HepG2 (cell line): ENCODE measurements at regions not wholly inside any gene's neighbourhood (a gene's known extent, or its start where the extent isn't known, plus 50 kb on each side); places are given as distances from the start of the nearest gene placed in this dataset.

Source experiments
- ATAC-seq: fragments of 200-7000 bp; cut with Tn5 transposase; 3 replicates; pipeline ENCODE4 v1.9.1; 2020; ENCODE audit warnings: mild to moderate bottlenecking, moderate library complexity
- BruUV-seq: library from RNA; stranded (reverse); fragments of 400-500 nt; replicated peaks from 2 replicates; lab custom pipeline; 2021; lab: Mats Ljungman, UMichigan
- CTCF ChIA-PET: fragments of 300-600 bp; formaldehyde crosslinking; extraction: SDS; loops from one replicate; lab custom pipeline; 2021; ENCODE audit warnings: low total read pairs, inconsistent platforms, low intra/inter-chr PET ratio; lab: Yijun Ruan, JAX
- POLR2A ChIA-PET: fragments of 350-600 bp; sonication (Branson Sonifier 250); formaldehyde crosslinking; loops from one replicate; lab custom pipeline; 2020; ENCODE audit warnings: antibody characterized with exemption, inconsistent platforms; lab: Yijun Ruan, JAX
- DNase-seq: peaks from one replicate; pipeline ENCODE4 v3.0.0-alpha.2; 2015; ENCODE audit warnings: low spot score
- FAIRE-seq: peaks from 3 replicates; lab custom pipeline; 2011; peaks lifted over from hg19 to GRCh38; lab: Jason Lieb, UNC
- H2AFZ ChIP-seq: one replicate; pipeline ENCODE4 v1.6.1; 2011; ENCODE audit warnings: low read length, inconsistent platforms
- H3K27ac ChIP-seq: fragments of 300-600 bp; 3 replicates; pipeline ENCODE4 v1.8.0; 2011; ENCODE audit warnings: mixed run types, mild to moderate bottlenecking, mixed read lengths, low read length, inconsistent platforms; ENCODE audit not compliant: insufficient read depth; ENCODE audit errors: extremely low read length
- H3K27me3 ChIP-seq, 2 experiments: fragments of 200-600 bp in 1 of 2; 2 replicates in 1 of 2; 3 replicates in 1 of 2; pipeline versions ENCODE4 v1.6.0 to v1.8.0; 2011; ENCODE audit warnings: low read length in 2 of 2, mild to moderate bottlenecking in 2 of 2, moderate library complexity in 2 of 2, inconsistent platforms in 1 of 2; ENCODE audit not compliant: insufficient read depth in 2 of 2, control insufficient read depth in 1 of 2
- H3K36me3 ChIP-seq, 2 experiments: fragments of 200-600 bp in 1 of 2; replicated peaks in 1 of 2; 2 replicates in 1 of 2; 3 replicates in 1 of 2; pipeline versions ENCODE4 v1.5.1 to v1.8.0; 2011; ENCODE audit warnings: low read length in 2 of 2, inconsistent platforms in 1 of 2; ENCODE audit not compliant: insufficient read depth in 2 of 2, control insufficient read depth in 1 of 2
- H3K4me1 ChIP-seq: 2 replicates; pipeline ENCODE4 v1.5.1; 2012; ENCODE audit warnings: low read length, inconsistent platforms; ENCODE audit not compliant: insufficient read depth
- H3K4me2 ChIP-seq: 2 replicates; pipeline ENCODE4 v1.6.0; 2011; ENCODE audit warnings: low read depth, low read length, inconsistent platforms
- H3K4me3 ChIP-seq, 3 experiments: fragments of 200-600 bp in 1 of 3; sonication (generic), shearing (Covaris generic) in 1 of 3; replicated peaks in 1 of 3; 2 replicates each; pipeline ENCODE4 v1.5.1; 2011 to 2016; ENCODE audit warnings: low read length in 3 of 3, inconsistent platforms in 2 of 3, low read depth in 2 of 3, mild to moderate bottlenecking in 2 of 3, control low read depth in 1 of 3, mixed read lengths in 1 of 3; ENCODE audit not compliant: insufficient read depth in 1 of 3
- H3K79me2 ChIP-seq: one replicate; pipeline ENCODE4 v1.6.1; 2011; ENCODE audit warnings: low read length, inconsistent platforms; ENCODE audit not compliant: insufficient read depth
- H3K9ac ChIP-seq: 2 replicates; pipeline ENCODE4 v1.6.0; 2011; ENCODE audit warnings: mild to moderate bottlenecking, low read depth, low read length, inconsistent platforms; ENCODE audit not compliant: insufficient read depth
- H3K9me3 ChIP-seq: 2 replicates; pipeline ENCODE4 v1.5.1; 2012; ENCODE audit warnings: mild to moderate bottlenecking, low read length
- H4K20me1 ChIP-seq: 2 replicates; pipeline ENCODE4 v1.6.0; 2011; ENCODE audit warnings: inconsistent platforms, mild to moderate bottlenecking, low read length, moderate library complexity; ENCODE audit not compliant: insufficient read depth
- HOXA7 ChIP-seq: sonication (generic); formaldehyde crosslinking; IDR thresholded peaks from 2 replicates; pipeline ENCODE4 v1.8.1; 2022; ENCODE audit warnings: mild to moderate bottlenecking, missing genetic modification reagents, moderate library complexity
- HOXD1 ChIP-seq: sonication (generic); formaldehyde crosslinking; IDR thresholded peaks from 2 replicates; pipeline ENCODE4 v1.5.0; 2020; ENCODE audit warnings: missing genetic modification reagents
- MED8 ChIP-seq: sonication (generic); formaldehyde crosslinking; IDR thresholded peaks from 2 replicates; pipeline ENCODE4 v1.8.1; 2023; ENCODE audit warnings: mild to moderate bottlenecking, missing genetic modification reagents; ENCODE audit not compliant: insufficient replicate concordance
- NR3C1 ChIP-seq: sonication (generic); formaldehyde crosslinking; IDR thresholded peaks from 2 replicates; pipeline ENCODE4 v1.4.0; 2020; ENCODE audit warnings: missing genetic modification reagents
- PHB2 ChIP-seq: fragments of 450-650 bp; IDR thresholded peaks from 2 replicates; pipeline ENCODE4 v1.6.1; 2018; ENCODE audit not compliant: partially characterized antibody
- ZFX ChIP-seq: sonication (generic); formaldehyde crosslinking; IDR thresholded peaks from 2 replicates; pipeline ENCODE4 v1.4.0; 2020; ENCODE audit warnings: mild to moderate bottlenecking, low read depth, missing genetic modification reagents, moderate library complexity
- ZNF550 ChIP-seq: sonication (generic); formaldehyde crosslinking; IDR thresholded peaks from 2 replicates; pipeline ENCODE4 v1.4.0; 2020; ENCODE audit warnings: mild to moderate bottlenecking, missing genetic modification reagents, borderline replicate concordance
- ZNF878 ChIP-seq: sonication (generic); formaldehyde crosslinking; IDR thresholded peaks from 2 replicates; pipeline ENCODE4 v1.8.1; 2023; ENCODE audit warnings: mild to moderate bottlenecking, missing genetic modification reagents, moderate library complexity
- WGBS: methylation state at CpG from one replicate; pipeline ENCODE4 v1.1.6; 2017; ENCODE audit warnings: low lambda C conversion rate; 5-methylcytosine and 5-hydroxymethylcytosine counted together
- in situ Hi-C: cut with HindIII; loops from 2 replicates; pipeline ENCODE4 v1.10.0; 2017; ENCODE audit warnings: low pct_unique_long_range_greater_than_20kb; ENCODE audit not compliant: extremely low pct_ligation_motif_present
- intact Hi-C: fragments of 100-400 bp; cut with micrococcal nuclease; formaldehyde crosslinking; loops from one replicate; pipeline ENCODE4 v1.10.0; 2022; ENCODE audit not compliant: unreplicated experiment
- TF ChIP-seq, protein P1 (sequence below): sonication (generic); formaldehyde crosslinking; IDR thresholded peaks from 2 replicates; pipeline ENCODE4 v1.5.0; 2020; ENCODE audit warnings: missing genetic modification reagents

DNA sequence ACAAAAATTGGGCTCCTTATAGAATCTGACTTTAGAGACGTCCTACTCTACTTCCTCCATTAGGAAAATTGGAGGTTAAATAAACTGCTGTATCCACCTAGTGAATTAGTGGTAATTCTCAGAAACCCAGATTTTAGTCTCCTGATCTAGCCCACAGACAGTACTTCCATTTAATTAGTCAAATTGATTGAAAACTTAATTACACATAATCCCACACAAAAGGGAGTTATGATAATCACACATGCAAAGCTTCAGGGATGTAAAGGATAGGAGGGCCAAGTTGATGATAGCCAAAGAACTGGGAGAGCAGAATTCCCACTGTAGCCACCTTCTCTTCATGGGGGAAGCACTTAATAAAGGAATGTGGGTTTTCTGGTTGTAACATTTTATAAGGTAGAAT, 471.9 kb downstream of the TMEM182 start:
- 0% methylated on average over 1 of the region's 1 CpG for WGBS
- Histone ChIP-seq H3K79me2 (no peaks in the 10 kb centered on the region), H3K36me3 (no peaks in the 10 kb centered on the region), H3K4me2 (no peak overlapping the region), H4K20me1 (no peaks in the 10 kb centered on the region), H3K27ac (no peak overlapping the region), H3K9ac (no peak overlapping the region), H3K4me3 (no peak overlapping the region), H3K4me1 (no peaks in the 10 kb centered on the region), H3K9me3 (no peaks in the 10 kb centered on the region), H2AFZ (no peak overlapping the region), H3K27me3 (no peaks in the 10 kb centered on the region)
- TF ChIP-seq ZNF878 (no peak), ZFX (no peak)
- ChIA-PET POLR2A (no interaction called here), CTCF (no interaction called here)
- intact Hi-C loops (no loop called here), in situ Hi-C loops (no loop called here)
- BruUV-seq = no TSS peak
- FAIRE-seq = no peak
- no peak for ATAC-seq
- no peak for DNase-seq

DNA sequence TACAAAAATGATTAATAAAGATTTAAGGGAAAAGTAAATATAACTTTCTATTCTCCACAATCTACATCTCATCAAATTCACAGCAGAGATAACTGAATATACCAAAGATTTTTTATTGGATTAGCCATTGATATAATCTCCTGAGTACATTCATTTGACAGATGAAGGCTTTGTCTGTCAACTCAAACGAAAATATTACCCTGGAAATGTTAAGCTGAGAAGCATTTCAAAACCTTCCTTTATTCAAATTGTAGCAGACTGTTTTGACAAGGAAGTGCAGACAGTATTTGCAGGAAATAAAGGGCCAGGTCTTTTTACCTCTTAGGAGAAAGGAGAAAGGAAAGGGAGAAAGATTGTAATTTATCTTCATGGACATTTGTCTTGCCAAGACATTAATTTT, 473.5 kb downstream of the TMEM182 start:
- ChIA-PET CTCF (no interaction called here), POLR2A (no interaction called here)
- intact Hi-C loops = no loop called here
- no peaks in the 10 kb centered on the region for H4K20me1 ChIP-seq
- H3K9ac ChIP-seq = no peak overlapping the region
- H3K9me3 ChIP-seq = no peaks in the 10 kb centered on the region
- DNase-seq (no peak), FAIRE-seq (no peak), ATAC-seq (no peak)
- 0% methylated on average over 1 of the region's 1 CpG for WGBS
- no peak overlapping the region for H3K4me3 ChIP-seq
- no peaks in the 10 kb centered on the region for H3K79me2 ChIP-seq
- no peaks in the 10 kb centered on the region for H3K4me1 ChIP-seq
- no TSS peak for BruUV-seq
- H3K27me3 ChIP-seq = no peaks in the 10 kb centered on the region
- H3K27ac ChIP-seq = no peak overlapping the region
- no peak overlapping the region for H2AFZ ChIP-seq
- H3K4me2 ChIP-seq = no peak overlapping the region
- no peak for TF ChIP-seq HOXD1 (CRISPR knock-in tag)
- no peak for TF ChIP-seq ZNF550
- TF ChIP-seq PHB2 = no peak
- no peak for TF ChIP-seq MED8 (CRISPR knock-in tag)
- TF ChIP-seq HOXA7 = no peak
- TF ChIP-seq NR3C1 (CRISPR knock-in tag) = no peak
- TF ChIP-seq, protein P1, sequence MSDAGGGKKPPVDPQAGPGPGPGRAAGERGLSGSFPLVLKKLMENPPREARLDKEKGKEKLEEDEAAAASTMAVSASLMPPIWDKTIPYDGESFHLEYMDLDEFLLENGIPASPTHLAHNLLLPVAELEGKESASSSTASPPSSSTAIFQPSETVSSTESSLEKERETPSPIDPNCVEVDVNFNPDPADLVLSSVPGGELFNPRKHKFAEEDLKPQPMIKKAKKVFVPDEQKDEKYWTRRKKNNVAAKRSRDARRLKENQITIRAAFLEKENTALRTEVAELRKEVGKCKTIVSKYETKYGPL = no peak
- in situ Hi-C loops = no loop called here
- H3K36me3 ChIP-seq = no peaks in the 10 kb centered on the region
